ENCODE measurements at regions not wholly inside any gene's neighbourhood (a gene's known extent, or its start where the extent isn't known, plus 50 kb on each side); places are given as distances from the start of the nearest gene placed in this dataset.
"Not testable (repeated sequence)": the region's sequence is repeated elsewhere in the genome, so short reads cannot be mapped to it uniquely, and the experiment has no call there.

DNA sequence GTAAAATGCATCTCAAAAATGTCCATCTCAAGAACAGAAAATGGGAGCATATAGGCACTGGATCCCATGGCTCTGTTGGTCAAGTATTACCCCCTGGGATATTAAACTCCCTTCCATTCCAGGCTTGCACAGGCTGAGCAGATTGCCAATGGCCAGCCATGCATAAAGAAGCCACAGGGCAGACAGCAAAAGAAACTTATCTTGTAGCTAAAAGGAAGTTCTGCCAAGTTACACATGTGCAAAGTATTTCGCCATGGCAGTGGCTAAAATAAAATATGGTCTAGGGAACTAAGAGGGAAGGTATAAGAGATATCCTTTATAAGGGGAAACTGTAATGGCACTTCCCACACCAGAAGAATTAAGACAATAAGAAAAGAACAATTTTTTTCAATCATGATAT lies 415.6 kb upstream of the BTBD3 start:
- 92% methylated on average over 1 of the region's 1 CpG for WGBS
- Histone ChIP-seq H3K27me3 (ENCODE audit: control insufficient read depth in 2 of 2, insufficient read depth in 1 of 2, low read length in 1 of 2) (no peaks in the 10 kb centered on the region), H3K27ac (ENCODE audit: low read depth in 1 of 2, low read length in 1 of 2) (no peak overlapping the region), H3K9me3 (ENCODE audit: control insufficient read depth in 2 of 2, insufficient read depth in 1 of 2, low read length in 1 of 2) (no peaks in the 10 kb centered on the region), H3K4me1 (ENCODE audit: control insufficient read depth in 2 of 2, insufficient read depth in 2 of 2, low read length in 2 of 2) (no peaks in the 10 kb centered on the region), H3K36me3 (ENCODE audit: control insufficient read depth in 2 of 2, insufficient read depth in 2 of 2, low read length in 1 of 2) (no peaks in the 10 kb centered on the region), H3K4me3 (ENCODE audit: low read length in 2 of 2) (no peak overlapping the region)
- no peak for DNase-seq (ENCODE audit: low read depth in 6 of 9, low spot score in 9 of 9)

DNA sequence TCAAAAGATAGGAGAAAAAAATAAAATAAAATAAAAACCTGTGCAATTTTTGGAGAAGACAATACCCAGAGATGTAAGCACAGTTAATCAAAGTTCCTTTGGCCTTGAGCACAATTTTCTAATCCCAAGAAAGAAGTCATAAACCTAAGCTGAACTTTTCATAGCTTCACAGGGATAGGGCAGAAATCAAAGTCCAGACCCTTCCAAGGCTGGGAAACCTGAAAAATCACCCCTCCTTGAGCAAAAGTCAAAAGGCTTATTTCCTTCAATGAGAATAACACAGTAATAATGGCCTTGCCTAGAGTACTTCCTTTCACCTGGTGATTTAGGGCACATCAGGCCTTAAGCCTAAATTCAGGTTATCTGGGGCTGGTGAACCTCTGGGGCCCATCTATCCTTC lies 415.0 kb upstream of the BTBD3 start:
- Histone ChIP-seq H3K9me3 (ENCODE audit: control insufficient read depth in 2 of 2, insufficient read depth in 1 of 2, low read length in 1 of 2) (no peaks in the 10 kb centered on the region), H3K4me1 (ENCODE audit: control insufficient read depth in 2 of 2, insufficient read depth in 2 of 2, low read length in 2 of 2) (no peaks in the 10 kb centered on the region), H3K36me3 (ENCODE audit: control insufficient read depth in 2 of 2, insufficient read depth in 2 of 2, low read length in 1 of 2) (no peaks in the 10 kb centered on the region), H3K27me3 (ENCODE audit: control insufficient read depth in 2 of 2, insufficient read depth in 1 of 2, low read length in 1 of 2) (no peaks in the 10 kb centered on the region), H3K27ac (ENCODE audit: low read depth in 1 of 2, low read length in 1 of 2) (no peak overlapping the region), H3K4me3 (ENCODE audit: low read length in 2 of 2) (no peak overlapping the region)
- no peak for DNase-seq (ENCODE audit: low read depth in 6 of 9, low spot score in 9 of 9)

GRCh38 chr20:11509776-11510175 lies 407.9 kb upstream of the BTBD3 start:
- no peaks in the 10 kb centered on the region for H3K9me3 ChIP-seq (ENCODE audit: control insufficient read depth in 2 of 2, insufficient read depth in 1 of 2, low read length in 1 of 2)
- no peak for DNase-seq (ENCODE audit: low read depth in 6 of 9, low spot score in 9 of 9)

DNA sequence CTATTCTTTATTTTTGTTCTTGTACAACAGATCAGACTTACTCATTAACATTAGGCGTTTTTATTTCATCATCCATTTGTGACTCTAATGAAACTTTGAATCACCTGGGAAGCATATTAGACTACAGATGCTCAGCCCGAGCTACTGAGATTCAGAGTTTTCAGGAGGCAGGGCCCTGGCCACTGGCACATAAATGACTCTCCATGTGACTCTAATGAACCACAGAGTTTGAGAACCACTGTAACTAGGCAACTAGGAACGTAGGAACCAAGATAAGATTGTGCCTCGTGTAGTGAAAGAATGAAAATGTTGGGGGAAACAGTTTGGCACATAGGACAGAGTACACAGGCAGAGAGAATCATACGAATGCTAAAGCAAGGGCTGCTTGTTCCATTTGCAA lies 405.9 kb upstream of the BTBD3 start:
- DNase-seq (ENCODE audit: low read depth in 6 of 9, low spot score in 9 of 9), result no peak
- Histone ChIP-seq H3K9me3 (ENCODE audit: control insufficient read depth in 2 of 2, insufficient read depth in 1 of 2, low read length in 1 of 2) (no peaks in the 10 kb centered on the region), H3K27ac (ENCODE audit: low read depth in 1 of 2, low read length in 1 of 2) (no peak overlapping the region), H3K36me3 (ENCODE audit: control insufficient read depth in 2 of 2, insufficient read depth in 2 of 2, low read length in 1 of 2) (no peaks in the 10 kb centered on the region), H3K4me3 (ENCODE audit: low read length in 2 of 2) (no peak overlapping the region), H3K4me1 (ENCODE audit: control insufficient read depth in 2 of 2, insufficient read depth in 2 of 2, low read length in 2 of 2) (no peaks in the 10 kb centered on the region), H3K27me3 (ENCODE audit: control insufficient read depth in 2 of 2, insufficient read depth in 1 of 2, low read length in 1 of 2) (no peaks in the 10 kb centered on the region)
- 89% methylated on average over 5 of the region's 5 CpGs for WGBS

More at GRCh38 chr20:11509776-11510175, 407.9 kb upstream of the BTBD3 start:
- Histone ChIP-seq H3K4me3 (ENCODE audit: low read length in 2 of 2) (no peak overlapping the region), H3K4me1 (ENCODE audit: control insufficient read depth in 2 of 2, insufficient read depth in 2 of 2, low read length in 2 of 2) (no peaks in the 10 kb centered on the region), H3K27me3 (ENCODE audit: control insufficient read depth in 2 of 2, insufficient read depth in 1 of 2, low read length in 1 of 2) (no peaks in the 10 kb centered on the region), H3K27ac (ENCODE audit: low read depth in 1 of 2, low read length in 1 of 2) (no peak overlapping the region), H3K36me3 (ENCODE audit: control insufficient read depth in 2 of 2, insufficient read depth in 2 of 2, low read length in 1 of 2) (no peaks in the 10 kb centered on the region)

- not testable (repeated sequence) for H3K4me1 ChIP-seq (ENCODE audit: control insufficient read depth in 2 of 2, insufficient read depth in 2 of 2, low read length in 2 of 2); H3K36me3 ChIP-seq (ENCODE audit: control insufficient read depth in 2 of 2, insufficient read depth in 2 of 2, low read length in 1 of 2); H3K27me3 ChIP-seq (ENCODE audit: control insufficient read depth in 2 of 2, insufficient read depth in 1 of 2, low read length in 1 of 2); DNase-seq (ENCODE audit: low read depth in 6 of 9, low spot score in 9 of 9); H3K9me3 ChIP-seq (ENCODE audit: control insufficient read depth in 2 of 2, insufficient read depth in 1 of 2, low read length in 1 of 2); H3K27ac ChIP-seq (ENCODE audit: low read depth in 1 of 2, low read length in 1 of 2); H3K4me3 ChIP-seq (ENCODE audit: low read length in 2 of 2)
- 97% methylated on average over 35 of the region's 39 CpGs for WGBS
Measured at GRCh38 chr20:11513241-11513745, 404.4 kb upstream of the BTBD3 start.

DNA sequence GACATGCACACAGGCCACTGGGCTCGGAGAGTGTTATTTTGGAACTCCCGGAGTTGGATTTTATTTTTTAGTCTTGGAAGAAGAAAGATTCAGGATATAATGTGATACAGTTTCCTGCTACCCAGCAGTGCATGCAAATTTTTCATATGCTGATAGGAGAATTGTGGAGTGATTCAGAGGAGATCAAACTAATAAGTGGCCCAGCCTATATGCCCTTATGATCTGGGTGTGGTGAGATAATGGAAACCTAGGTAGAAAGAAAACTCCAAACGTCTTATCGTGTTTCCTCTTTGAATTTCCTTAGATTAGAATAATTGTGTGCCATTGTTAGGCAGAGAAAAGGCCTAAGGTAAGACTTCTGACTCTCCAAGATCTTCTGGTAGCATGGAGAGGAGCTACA lies 401.2 kb upstream of the BTBD3 start:
- WGBS, result 95% methylated on average over 4 of the region's 4 CpGs
- no peaks in the 10 kb centered on the region for H3K36me3 ChIP-seq (ENCODE audit: control insufficient read depth in 2 of 2, insufficient read depth in 2 of 2, low read length in 1 of 2)
- no peaks in the 10 kb centered on the region for H3K27me3 ChIP-seq (ENCODE audit: control insufficient read depth in 2 of 2, insufficient read depth in 1 of 2, low read length in 1 of 2)
- H3K9me3 ChIP-seq (ENCODE audit: control insufficient read depth in 2 of 2, insufficient read depth in 1 of 2, low read length in 1 of 2), result no peaks in the 10 kb centered on the region
- no peak for DNase-seq (ENCODE audit: low read depth in 6 of 9, low spot score in 9 of 9)
- no peak overlapping the region for H3K4me3 ChIP-seq (ENCODE audit: low read length in 2 of 2)
- H3K4me1 ChIP-seq (ENCODE audit: control insufficient read depth in 2 of 2, insufficient read depth in 2 of 2, low read length in 2 of 2), result no peaks in the 10 kb centered on the region
- no peak overlapping the region for H3K27ac ChIP-seq (ENCODE audit: low read depth in 1 of 2, low read length in 1 of 2)

GRCh38 chr20:11520596-11520995 lies 397.1 kb upstream of the BTBD3 start:
- Histone ChIP-seq H3K36me3 (ENCODE audit: control insufficient read depth in 2 of 2, insufficient read depth in 2 of 2, low read length in 1 of 2) (no peaks in the 10 kb centered on the region), H3K4me1 (ENCODE audit: control insufficient read depth in 2 of 2, insufficient read depth in 2 of 2, low read length in 2 of 2) (no peaks in the 10 kb centered on the region), H3K9me3 (ENCODE audit: control insufficient read depth in 2 of 2, insufficient read depth in 1 of 2, low read length in 1 of 2) (no peaks in the 10 kb centered on the region), H3K4me3 (ENCODE audit: low read length in 2 of 2) (no peak overlapping the region), H3K27ac (ENCODE audit: low read depth in 1 of 2, low read length in 1 of 2) (no peak overlapping the region), H3K27me3 (ENCODE audit: control insufficient read depth in 2 of 2, insufficient read depth in 1 of 2, low read length in 1 of 2) (no peaks in the 10 kb centered on the region)
- DNase-seq (ENCODE audit: low read depth in 6 of 9, low spot score in 9 of 9), result no peak
- WGBS, result 0% methylated on average over 1 of the region's 1 CpG

GRCh38 chr20:11521476-11522365 lies 396.0 kb upstream of the BTBD3 start:
- H3K4me1 ChIP-seq (ENCODE audit: control insufficient read depth in 2 of 2, insufficient read depth in 2 of 2, low read length in 2 of 2), result no peaks in the 10 kb centered on the region
- no peak overlapping the region for H3K4me3 ChIP-seq (ENCODE audit: low read length in 2 of 2)
- 93% methylated on average over 4 of the region's 4 CpGs for WGBS
- no peaks in the 10 kb centered on the region for H3K9me3 ChIP-seq (ENCODE audit: control insufficient read depth in 2 of 2, insufficient read depth in 1 of 2, low read length in 1 of 2)
- no peak for DNase-seq (ENCODE audit: low read depth in 6 of 9, low spot score in 9 of 9)
- no peaks in the 10 kb centered on the region for H3K27me3 ChIP-seq (ENCODE audit: control insufficient read depth in 2 of 2, insufficient read depth in 1 of 2, low read length in 1 of 2)
- H3K27ac ChIP-seq (ENCODE audit: low read depth in 1 of 2, low read length in 1 of 2), result no peak overlapping the region
- H3K36me3 ChIP-seq (ENCODE audit: control insufficient read depth in 2 of 2, insufficient read depth in 2 of 2, low read length in 1 of 2), result no peaks in the 10 kb centered on the region

GRCh38 chr20:11522366-11522741 lies 395.3 kb upstream of the BTBD3 start:
- H3K9me3 ChIP-seq (ENCODE audit: control insufficient read depth in 2 of 2, insufficient read depth in 1 of 2, low read length in 1 of 2), result no peaks in the 10 kb centered on the region
- no peaks in the 10 kb centered on the region for H3K4me1 ChIP-seq (ENCODE audit: control insufficient read depth in 2 of 2, insufficient read depth in 2 of 2, low read length in 2 of 2)
- no peak overlapping the region for H3K27ac ChIP-seq (ENCODE audit: low read depth in 1 of 2, low read length in 1 of 2)
- no peak for DNase-seq (ENCODE audit: low read depth in 6 of 9, low spot score in 9 of 9)
- H3K4me3 ChIP-seq (ENCODE audit: low read length in 2 of 2), result no peak overlapping the region
- no peaks in the 10 kb centered on the region for H3K27me3 ChIP-seq (ENCODE audit: control insufficient read depth in 2 of 2, insufficient read depth in 1 of 2, low read length in 1 of 2)
- no peaks in the 10 kb centered on the region for H3K36me3 ChIP-seq (ENCODE audit: control insufficient read depth in 2 of 2, insufficient read depth in 2 of 2, low read length in 1 of 2)
- WGBS, result 80% methylated on average over 2 of the region's 2 CpGs
